ENCODE measurements at regions not wholly inside any gene's neighbourhood (a gene's known extent, or its start where the extent isn't known, plus 50 kb on each side); places are given as distances from the start of the nearest gene placed in this dataset.

- H3K9me3 Mint-ChIP-seq, result peaks cover 37% of the 10 kb centered on the region
- H3K36me3 Mint-ChIP-seq, result no peaks in the 10 kb centered on the region
- no peak overlapping the region for H3K4me3 Mint-ChIP-seq
Measured at GRCh38 chr3:6655275-6655674, 205.6 kb upstream of the GRM7 start.

GRCh38 chr3:6657591-6657990, 203.3 kb upstream of the GRM7 start:
- Mint-ChIP-seq H3K27me3 (ENCODE audit: low read depth) (no peaks in the 10 kb centered on the region), H3K36me3 (no peaks in the 10 kb centered on the region), H3K27ac (no peak overlapping the region), H3K4me1 (no peaks in the 10 kb centered on the region), H3K4me3 (no peak overlapping the region), H3K9me3 (peaks cover 51% of the 10 kb centered on the region)
- TF ChIP-seq CTCF (IDR thresholded peaks at IDR 0.05; ENCODE audit: unreplicated experiment), result no peak
- no peak for DNase-seq (ENCODE audit: low spot score in 2 of 2, unreplicated experiment in 2 of 2)

More at GRCh38 chr3:6655275-6655674, 205.6 kb upstream of the GRM7 start:
- no peak for DNase-seq (ENCODE audit: low spot score in 2 of 2, unreplicated experiment in 2 of 2)
- Mint-ChIP-seq H3K4me1 (no peaks in the 10 kb centered on the region), H3K27me3 (ENCODE audit: low read depth) (no peaks in the 10 kb centered on the region), H3K27ac (no peak overlapping the region)
- no peak for TF ChIP-seq CTCF (IDR thresholded peaks at IDR 0.05; ENCODE audit: unreplicated experiment)

GRCh38 chr3:6667354-6667753, 193.6 kb upstream of the GRM7 start:
- Mint-ChIP-seq H3K36me3 (no peaks in the 10 kb centered on the region), H3K4me3 (no peak overlapping the region), H3K9me3 (peaks cover 50% of the 10 kb centered on the region), H3K27ac (no peak overlapping the region), H3K4me1 (no peaks in the 10 kb centered on the region), H3K27me3 (ENCODE audit: low read depth) (no peaks in the 10 kb centered on the region)
- no peak for TF ChIP-seq CTCF (IDR thresholded peaks at IDR 0.05; ENCODE audit: unreplicated experiment)
- no peak for DNase-seq (ENCODE audit: low spot score in 2 of 2, unreplicated experiment in 2 of 2)

GRCh38 chr3:6671363-6671762, 189.6 kb upstream of the GRM7 start:
- no peak for DNase-seq (ENCODE audit: low spot score in 2 of 2, unreplicated experiment in 2 of 2)
- Mint-ChIP-seq H3K27me3 (ENCODE audit: low read depth) (no peaks in the 10 kb centered on the region), H3K4me1 (no peaks in the 10 kb centered on the region), H3K36me3 (no peaks in the 10 kb centered on the region), H3K9me3 (peaks cover 41% of the 10 kb centered on the region), H3K4me3 (no peak overlapping the region), H3K27ac (no peak overlapping the region)
- no peak for TF ChIP-seq CTCF (IDR thresholded peaks at IDR 0.05; ENCODE audit: unreplicated experiment)

- Mint-ChIP-seq H3K4me1 (no peaks in the 10 kb centered on the region), H3K9me3 (peaks cover 10% of the 10 kb centered on the region), H3K27ac (no peak overlapping the region), H3K36me3 (no peaks in the 10 kb centered on the region), H3K27me3 (ENCODE audit: low read depth) (no peaks in the 10 kb centered on the region), H3K4me3 (no peak overlapping the region)
- no peak for TF ChIP-seq CTCF (IDR thresholded peaks at IDR 0.05; ENCODE audit: unreplicated experiment)
- no peak for DNase-seq (ENCODE audit: low spot score in 2 of 2, unreplicated experiment in 2 of 2)
Measured at GRCh38 chr3:6679510-6679909, 181.4 kb upstream of the GRM7 start.

Data from mesothelial cell of epicardium (in vitro differentiated cells).